ENCODE measurements at regions not wholly inside any gene's neighbourhood (a gene's known extent, or its start where the extent isn't known, plus 50 kb on each side); places are given as distances from the start of the nearest gene placed in this dataset.
"Not testable (repeated sequence)": the region's sequence is repeated elsewhere in the genome, so short reads cannot be mapped to it uniquely, and the experiment has no call there.

DNA sequence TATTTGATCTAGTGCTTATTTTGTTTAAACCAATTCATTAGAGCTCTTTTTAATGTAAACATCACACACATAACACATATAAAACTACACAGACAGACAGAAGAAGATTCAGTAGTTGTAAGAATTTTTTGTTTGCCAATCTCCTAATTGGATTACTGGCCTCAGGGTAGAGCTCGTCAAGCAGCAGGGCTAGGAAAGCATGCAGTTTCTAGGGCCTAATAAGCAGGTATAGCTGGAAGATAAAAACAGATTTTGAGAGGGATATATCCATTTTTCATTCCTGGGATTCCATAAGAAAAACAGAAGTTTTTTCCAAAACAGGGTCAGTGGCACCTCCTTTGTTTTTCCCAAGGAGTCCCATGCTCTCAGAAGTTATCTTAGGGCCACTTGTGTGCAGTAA is 265.2 kb upstream of the SGO1 start:
- intact Hi-C loops (cut with DNase I; ENCODE audit: low total_unique reads), result no loop called here
- H3K4me3 ChIP-seq, result no peak overlapping the region
- no peaks in the 10 kb centered on the region for H3K4me1 ChIP-seq
- no peak for TF ChIP-seq POLR2A (IDR thresholded peaks at IDR 0.05)
- TF ChIP-seq, protein P1, sequence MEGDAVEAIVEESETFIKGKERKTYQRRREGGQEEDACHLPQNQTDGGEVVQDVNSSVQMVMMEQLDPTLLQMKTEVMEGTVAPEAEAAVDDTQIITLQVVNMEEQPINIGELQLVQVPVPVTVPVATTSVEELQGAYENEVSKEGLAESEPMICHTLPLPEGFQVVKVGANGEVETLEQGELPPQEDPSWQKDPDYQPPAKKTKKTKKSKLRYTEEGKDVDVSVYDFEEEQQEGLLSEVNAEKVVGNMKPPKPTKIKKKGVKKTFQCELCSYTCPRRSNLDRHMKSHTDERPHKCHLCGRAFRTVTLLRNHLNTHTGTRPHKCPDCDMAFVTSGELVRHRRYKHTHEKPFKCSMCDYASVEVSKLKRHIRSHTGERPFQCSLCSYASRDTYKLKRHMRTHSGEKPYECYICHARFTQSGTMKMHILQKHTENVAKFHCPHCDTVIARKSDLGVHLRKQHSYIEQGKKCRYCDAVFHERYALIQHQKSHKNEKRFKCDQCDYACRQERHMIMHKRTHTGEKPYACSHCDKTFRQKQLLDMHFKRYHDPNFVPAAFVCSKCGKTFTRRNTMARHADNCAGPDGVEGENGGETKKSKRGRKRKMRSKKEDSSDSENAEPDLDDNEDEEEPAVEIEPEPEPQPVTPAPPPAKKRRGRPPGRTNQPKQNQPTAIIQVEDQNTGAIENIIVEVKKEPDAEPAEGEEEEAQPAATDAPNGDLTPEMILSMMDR (IDR thresholded peaks at IDR 0.05 in 8 of 11, conservative IDR thresholded peaks at IDR 0.05 in 3 of 11), result no peak
- no peak for TF ChIP-seq POLR2AphosphoS5 (IDR thresholded peaks at IDR 0.05)
- H3K36me3 ChIP-seq, result no peaks in the 10 kb centered on the region
- peaks cover 0 to 48% (median 19%) of the 10 kb centered on the region in 8 donors for H3K9me3 ChIP-seq
- H3K27ac ChIP-seq, result no peak overlapping the region
- 45 to 71% (median 55%) methylated on average over 1 of the region's 1 CpG for WGBS, 5 donors
- no peak for DNase-seq
- no peaks in the 10 kb centered on the region for H3K27me3 ChIP-seq (replicated peaks in 1 of 7)

DNA sequence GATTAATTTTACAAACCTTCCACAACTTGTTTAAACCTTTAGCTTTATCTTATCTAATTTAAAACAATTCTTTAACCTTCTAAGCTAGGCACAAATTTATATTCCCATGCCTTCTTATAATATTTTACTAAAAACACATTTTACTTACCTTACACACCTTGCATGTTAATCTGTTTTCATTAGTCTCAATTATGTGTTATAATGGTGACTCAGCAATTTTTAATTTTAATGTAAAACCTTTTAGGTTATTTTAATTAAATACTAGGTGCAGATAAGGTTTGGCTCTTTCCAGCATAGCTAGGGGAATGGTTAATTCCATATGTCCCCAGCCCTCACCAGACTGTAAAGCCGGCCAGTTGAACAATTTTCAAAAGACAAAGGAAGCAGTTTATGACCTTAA is 264.6 kb upstream of the SGO1 start:
- no peaks in the 10 kb centered on the region for H3K27me3 ChIP-seq (replicated peaks in 1 of 7)

DNA sequence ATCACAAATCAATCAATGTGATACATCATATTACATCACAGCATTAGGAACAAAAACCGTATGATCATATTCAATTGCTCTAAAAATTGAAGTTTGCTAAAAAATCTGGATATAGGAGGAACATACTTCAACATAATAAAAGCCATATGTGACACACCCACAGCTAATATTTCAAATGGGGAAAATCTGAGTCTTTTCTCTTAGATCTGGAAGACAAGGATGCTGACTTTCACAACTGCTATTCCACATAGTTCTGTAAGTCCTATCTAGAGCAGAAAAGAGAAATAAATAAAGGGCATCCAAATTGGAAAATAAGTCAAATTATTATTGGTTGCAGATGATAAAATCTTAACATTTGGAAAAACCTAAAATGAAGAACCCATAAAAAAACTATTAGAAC is 256.8 kb upstream of the SGO1 start:
- intact Hi-C loops (cut with DNase I; ENCODE audit: low total_unique reads), result no loop called here
- 81 to 92% (median 89%) methylated on average over 1 of the region's 1 CpG for WGBS, 5 donors
- TF ChIP-seq, protein P1 (IDR thresholded peaks at IDR 0.05 in 8 of 11, conservative IDR thresholded peaks at IDR 0.05 in 3 of 11), result no peak
- no peak for TF ChIP-seq POLR2AphosphoS5 (IDR thresholded peaks at IDR 0.05)
- TF ChIP-seq POLR2A (IDR thresholded peaks at IDR 0.05), result no peak

More for the DNA sequence above, 264.6 kb upstream of the SGO1 start:
- no peaks in the 10 kb centered on the region for H3K36me3 ChIP-seq
- no peaks in the 10 kb centered on the region for H3K4me1 ChIP-seq
- no peak for DNase-seq
- WGBS, 5 donors, result 92 to 96% (median 95%) methylated on average over 1 of the region's 1 CpG
- H3K9me3 ChIP-seq, result peaks cover 0 to 45% (median 19%) of the 10 kb centered on the region in 8 donors
- no peak overlapping the region for H3K27ac ChIP-seq
- TF ChIP-seq POLR2A (IDR thresholded peaks at IDR 0.05) (no peak), POLR2AphosphoS5 (IDR thresholded peaks at IDR 0.05) (no peak)
- TF ChIP-seq, protein P1 (IDR thresholded peaks at IDR 0.05 in 8 of 11, conservative IDR thresholded peaks at IDR 0.05 in 3 of 11), result no peak
- intact Hi-C loops (cut with DNase I; ENCODE audit: low total_unique reads), result no loop called here
- no peak overlapping the region for H3K4me3 ChIP-seq

DNA sequence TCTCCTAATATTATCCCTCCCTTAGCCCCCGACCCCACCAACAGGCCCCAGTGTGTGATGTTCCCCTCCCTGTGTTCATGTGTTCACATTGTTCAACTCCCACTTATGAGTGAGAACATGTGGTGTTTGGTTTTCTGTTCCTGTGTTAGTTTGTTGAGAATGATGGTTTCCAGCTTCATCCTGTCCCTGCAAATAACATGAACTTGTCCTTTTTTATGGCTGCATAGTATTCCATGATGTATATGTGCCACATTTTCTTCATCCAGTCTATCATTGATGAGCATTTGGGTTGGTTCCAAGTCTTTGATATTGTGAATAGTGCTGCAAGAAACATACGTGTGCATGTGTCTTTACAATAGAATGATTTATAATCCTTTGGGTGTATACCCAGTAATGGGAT is 241.3 kb upstream of the SGO1 start:
- H3K4me3 ChIP-seq; intact Hi-C loops (cut with DNase I; ENCODE audit: low total_unique reads); H3K36me3 ChIP-seq; H3K27me3 ChIP-seq (replicated peaks in 1 of 7); H3K27ac ChIP-seq; H3K4me1 ChIP-seq; DNase-seq: not testable (repeated sequence)
- peaks cover 0 to 50% (median 34%) of the 10 kb centered on the region in 8 donors for H3K9me3 ChIP-seq
- WGBS, 5 donors, result 69 to 89% (median 77%) methylated on average over 2 of the region's 2 CpGs

More for the DNA sequence above, 256.8 kb upstream of the SGO1 start:
- DNase-seq, result no peak
- H3K9me3 ChIP-seq, result peaks cover 0 to 12% (median 0%) of the 10 kb centered on the region in 8 donors
- H3K36me3 ChIP-seq, result no peaks in the 10 kb centered on the region
- no peak overlapping the region for H3K27ac ChIP-seq
- H3K4me1 ChIP-seq, result no peaks in the 10 kb centered on the region
- no peak overlapping the region for H3K4me3 ChIP-seq
- no peaks in the 10 kb centered on the region for H3K27me3 ChIP-seq (replicated peaks in 1 of 7)

DNA sequence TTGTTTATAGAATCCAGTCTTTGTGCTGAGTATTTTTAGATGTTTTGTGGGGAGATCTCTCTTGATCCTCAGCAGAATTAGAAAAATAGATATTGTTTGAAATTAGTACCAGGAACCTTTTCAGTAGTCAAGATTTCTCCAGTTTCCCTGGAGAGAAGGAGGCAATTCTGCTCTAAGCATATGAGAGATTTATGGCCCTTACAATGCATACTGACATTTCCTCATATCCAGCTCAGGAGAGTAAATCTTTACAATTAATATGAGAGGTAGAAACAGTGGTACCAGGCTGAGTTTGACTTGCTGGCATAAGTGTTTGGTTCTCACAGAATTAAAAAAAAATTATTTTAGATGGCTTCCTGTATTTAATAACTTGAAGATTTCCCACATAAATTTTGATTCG is 239.1 kb upstream of the SGO1 start:
- intact Hi-C loops (cut with DNase I; ENCODE audit: low total_unique reads), result no loop called here
- WGBS, 5 donors, result 44 to 82% (median 82%) methylated on average over 1 of the region's 1 CpG
- no peak for DNase-seq
- Histone ChIP-seq H3K4me1 (no peaks in the 10 kb centered on the region), H3K36me3 (no peaks in the 10 kb centered on the region), H3K27me3 (replicated peaks in 1 of 7) (no peaks in the 10 kb centered on the region), H3K9me3 (peaks cover 0 to 38% (median 20%) of the 10 kb centered on the region in 8 donors), H3K4me3 (no peak overlapping the region), H3K27ac (no peak overlapping the region)
- TF ChIP-seq, protein P1 (IDR thresholded peaks at IDR 0.05 in 8 of 11, conservative IDR thresholded peaks at IDR 0.05 in 3 of 11), result no peak

Data from spleen (tissue), 11 donors.